Right atrium auricular region (tissue), 2 donors: ENCODE measurements at regions not wholly inside any gene's neighbourhood (a gene's known extent, or its start where the extent isn't known, plus 50 kb on each side); places are given as distances from the start of the nearest gene placed in this dataset.

ENCODE experiments used
- DNase-seq: peaks from one replicate; pipeline ENCODE4 v3.0.0-alpha.2; 2019; ENCODE audit warnings: low spot score
- H3K27ac ChIP-seq, 2 donors: fragments of 200-600 bp; sonication (generic); 1 replicate in 1 of 2; 2 replicates in 1 of 2; pipeline ENCODE4 v1.5.1; 2016 to 2019
- H3K27me3 ChIP-seq, 2 donors: fragments of 200-600 bp; sonication (generic); one replicate each; pipeline versions ENCODE4 v1.5.1 to v1.6.0; 2017 to 2019
- H3K36me3 ChIP-seq: fragments of 200-600 bp; sonication (generic); one replicate; pipeline ENCODE4 v1.5.1; 2016
- H3K4me1 ChIP-seq, 2 donors: fragments of 200-600 bp; sonication (generic); one replicate each; pipeline versions ENCODE4 v1.5.1 to v1.6.0; 2017 to 2019
- H3K4me3 ChIP-seq, 2 donors: fragments of 200-600 bp; sonication (generic); 1 replicate in 1 of 2; 2 replicates in 1 of 2; pipeline ENCODE4 v1.5.1; 2017 to 2019; ENCODE audit warnings: mild to moderate bottlenecking in 1 of 2, moderate library complexity in 1 of 2
- H3K9me3 ChIP-seq, 2 donors: fragments of 200-600 bp; sonication (generic); one replicate each; pipeline ENCODE4 v1.5.1; 2019
- CTCF ChIP-seq, 2 donors: fragments of 200-600 bp; sonication (generic); IDR thresholded peaks; one replicate each; pipeline ENCODE4 v1.5.1; 2019; ENCODE audit warnings: antibody characterized with exemption in 2 of 2

DNA sequence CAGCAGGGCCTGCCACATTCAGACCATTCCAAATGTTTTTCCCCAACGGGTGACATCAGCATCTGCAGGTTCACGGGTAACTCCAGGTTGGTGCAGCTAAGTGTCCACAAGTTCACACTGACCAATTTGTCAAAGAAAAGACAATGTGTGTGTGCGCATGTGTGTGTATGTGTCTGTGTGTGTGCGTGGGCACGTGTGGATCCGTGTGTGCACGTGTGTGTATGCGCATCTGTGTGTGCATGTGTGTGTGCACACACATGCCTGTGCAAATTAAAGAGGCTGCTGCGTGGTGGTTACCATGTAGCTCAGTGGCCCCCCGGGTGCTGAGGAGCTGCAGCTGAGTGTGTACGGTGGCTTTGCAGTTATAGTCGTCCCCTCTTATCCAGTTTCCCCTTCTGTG is 187.4 kb downstream of the TMEM18 start:
- no peaks in the 10 kb centered on the region for H3K27me3 ChIP-seq
- TF ChIP-seq CTCF (IDR thresholded peaks at IDR 0.05) = no peak

GRCh38 chr2:489084-489483 is 188.1 kb downstream of the TMEM18 start:
- Histone ChIP-seq H3K27ac (no peak overlapping the region), H3K4me3 (no peak overlapping the region), H3K9me3 (no peaks in the 10 kb centered on the region), H3K27me3 (no peaks in the 10 kb centered on the region), H3K4me1 (no peaks in the 10 kb centered on the region), H3K36me3 (no peaks in the 10 kb centered on the region)
- no peak for TF ChIP-seq CTCF (IDR thresholded peaks at IDR 0.05)
- no peak for DNase-seq

More for the DNA sequence above, 187.4 kb downstream of the TMEM18 start:
- H3K36me3 ChIP-seq = no peaks in the 10 kb centered on the region
- H3K4me1 ChIP-seq = no peaks in the 10 kb centered on the region
- H3K9me3 ChIP-seq = no peaks in the 10 kb centered on the region
- no peak overlapping the region for H3K27ac ChIP-seq
- no peak for DNase-seq
- no peak overlapping the region for H3K4me3 ChIP-seq

DNA sequence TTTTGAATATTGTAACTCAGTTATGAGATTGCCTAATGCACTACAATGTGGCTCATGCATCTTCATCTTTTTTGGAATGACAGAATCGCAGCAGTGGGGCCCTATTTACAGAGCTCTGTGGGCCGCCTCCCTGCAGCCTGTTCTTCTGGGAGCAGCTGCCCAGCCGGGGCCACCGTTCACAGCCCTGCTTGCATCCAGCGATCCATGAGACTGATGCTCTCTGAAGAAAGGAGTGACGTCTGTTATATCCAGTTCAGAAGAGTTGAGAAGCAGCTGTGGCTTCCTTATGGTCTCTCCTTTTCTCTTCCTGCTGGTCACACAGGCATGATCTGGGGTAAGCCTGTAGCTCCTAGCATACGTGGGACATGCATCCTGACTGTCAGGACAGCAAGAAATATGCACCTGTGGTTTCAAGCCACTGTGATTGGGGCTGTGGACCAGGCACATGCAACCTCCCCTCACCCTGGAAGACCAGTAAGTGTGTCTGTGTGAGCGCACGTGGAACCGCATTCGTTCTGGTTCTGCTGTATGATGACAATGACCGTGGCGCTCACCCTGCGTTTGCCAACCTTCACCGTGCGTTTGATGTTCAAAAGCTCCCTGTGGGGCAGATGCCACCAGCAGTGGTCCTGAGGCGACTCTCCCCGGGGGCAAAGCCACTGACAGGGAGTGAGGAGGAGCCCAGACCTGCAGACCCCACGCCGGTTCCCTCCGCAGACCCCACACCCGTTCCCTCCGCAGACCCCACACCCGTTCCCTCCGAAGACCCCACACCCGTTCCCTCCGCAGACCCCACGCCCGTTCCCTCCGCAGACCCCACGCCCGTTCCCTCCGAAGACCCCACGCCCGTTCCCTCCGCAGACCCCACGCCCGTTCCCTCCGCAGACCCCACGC is 189.8 kb downstream of the TMEM18 start:
- H3K4me3 ChIP-seq = no peak overlapping the region
- H3K4me1 ChIP-seq = no peaks in the 10 kb centered on the region
- DNase-seq = no peak
- H3K36me3 ChIP-seq = no peaks in the 10 kb centered on the region
- H3K9me3 ChIP-seq = no peaks in the 10 kb centered on the region
- no peaks in the 10 kb centered on the region for H3K27me3 ChIP-seq
- H3K27ac ChIP-seq = no peak overlapping the region
- no peak for TF ChIP-seq CTCF (IDR thresholded peaks at IDR 0.05)

DNA sequence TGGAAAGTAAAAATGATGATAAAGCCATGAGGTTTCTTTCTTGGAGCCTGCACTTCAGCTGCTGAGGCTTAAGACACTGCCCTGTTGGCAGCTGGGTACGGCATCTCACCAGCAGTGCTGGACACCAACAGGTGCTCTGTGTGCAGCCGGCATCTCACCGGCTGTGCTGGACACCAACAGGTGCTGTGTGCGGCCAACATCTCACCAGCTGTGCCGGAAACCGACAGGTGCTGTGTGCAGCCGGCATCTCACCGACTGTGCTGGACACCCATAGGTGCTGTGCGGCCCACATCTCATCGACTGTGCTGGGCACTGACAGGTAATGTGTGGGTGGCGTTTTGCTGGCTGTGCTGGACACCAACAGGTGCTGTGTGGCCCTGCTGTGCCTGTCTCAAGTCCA is 190.8 kb downstream of the TMEM18 start:
- H3K27me3 ChIP-seq = no peaks in the 10 kb centered on the region
- no peak overlapping the region for H3K4me3 ChIP-seq
- H3K9me3 ChIP-seq = no peaks in the 10 kb centered on the region
- TF ChIP-seq CTCF (IDR thresholded peaks at IDR 0.05) = no peak
- H3K27ac ChIP-seq = no peak overlapping the region
- H3K4me1 ChIP-seq = no peaks in the 10 kb centered on the region
- DNase-seq = no peak
- H3K36me3 ChIP-seq = no peaks in the 10 kb centered on the region

GRCh38 chr2:481388-481787 is 193.5 kb upstream of the ALKAL2 start:
- DNase-seq = no peak
- Histone ChIP-seq H3K27me3 (no peaks in the 10 kb centered on the region), H3K9me3 (no peaks in the 10 kb centered on the region), H3K36me3 (no peaks in the 10 kb centered on the region), H3K4me1 (no peaks in the 10 kb centered on the region), H3K4me3 (no peak overlapping the region), H3K27ac (no peak overlapping the region)
- TF ChIP-seq CTCF (IDR thresholded peaks at IDR 0.05) = no peak
